Keratinocyte (primary cell): ENCODE measurements at regions not wholly inside any gene's neighbourhood (a gene's known extent, or its start where the extent isn't known, plus 50 kb on each side); places are given as distances from the start of the nearest gene placed in this dataset.

Source experiments
- DNase-seq: peaks from one replicate; pipeline ENCODE4 v3.0.0-alpha.2; 2011; ENCODE audit warnings: low read depth, missing footprints, low spot score
- FAIRE-seq: peaks from 2 replicates; lab custom pipeline; 2011; peaks lifted over from hg19 to GRCh38; lab: Jason Lieb, UNC
- H2AFZ ChIP-seq: 2 replicates; pipeline ENCODE4 v1.6.0; 2012; ENCODE audit warnings: low read length, control low read depth, inconsistent platforms; ENCODE audit not compliant: control insufficient read depth
- H3K27ac ChIP-seq: 2 replicates; pipeline ENCODE4 v1.5.1; 2011; ENCODE audit warnings: low read length; ENCODE audit not compliant: control insufficient read depth, insufficient read depth
- H3K27me3 ChIP-seq: 3 replicates; pipeline ENCODE4 v1.6.0; 2011; ENCODE audit warnings: low read length; ENCODE audit not compliant: control insufficient read depth, insufficient read depth; ENCODE audit errors: extremely low read depth
- H3K36me3 ChIP-seq, 2 experiments: 2 replicates in 1 of 2; 3 replicates in 1 of 2; pipeline ENCODE4 v1.5.1; 2011; ENCODE audit warnings: low read length in 2 of 2, mild to moderate bottlenecking in 1 of 2; ENCODE audit not compliant: control insufficient read depth in 2 of 2, insufficient read depth in 2 of 2; ENCODE audit errors: extremely low read depth in 1 of 2
- H3K4me1 ChIP-seq: 3 replicates; pipeline ENCODE4 v1.5.1; 2011; ENCODE audit warnings: low read length; ENCODE audit not compliant: control insufficient read depth, insufficient read depth; ENCODE audit errors: extremely low read depth
- H3K4me2 ChIP-seq: 3 replicates; pipeline ENCODE4 v1.6.0; 2011; ENCODE audit warnings: low read depth, low read length; ENCODE audit not compliant: control insufficient read depth, insufficient read depth; ENCODE audit errors: extremely low read depth
- H3K4me3 ChIP-seq, 3 experiments: fragments of 200-600 bp in 1 of 3; sonication (generic) in 1 of 3; 2 replicates in 2 of 3; 3 replicates in 1 of 3; pipeline ENCODE4 v1.5.1; 2011 to 2016; ENCODE audit warnings: low read length in 3 of 3, mild to moderate bottlenecking in 3 of 3, control low read depth in 2 of 3, inconsistent platforms in 1 of 3, low read depth in 1 of 3, mixed read lengths in 1 of 3, mixed run types in 1 of 3, moderate library complexity in 1 of 3; ENCODE audit not compliant: control insufficient read depth in 2 of 3, insufficient read depth in 2 of 3; ENCODE audit errors: extremely low read depth in 1 of 3
- H3K79me2 ChIP-seq: 2 replicates; pipeline ENCODE4 v1.6.0; 2012; ENCODE audit warnings: low read length; ENCODE audit not compliant: control insufficient read depth, insufficient read depth
- H3K9ac ChIP-seq: 3 replicates; pipeline ENCODE4 v1.6.0; 2011; ENCODE audit warnings: low read length; ENCODE audit not compliant: control insufficient read depth, insufficient read depth; ENCODE audit errors: extremely low read depth
- H3K9me1 ChIP-seq: 3 replicates; pipeline ENCODE4 v1.6.0; 2011; ENCODE audit warnings: low read length; ENCODE audit not compliant: control insufficient read depth, insufficient read depth; ENCODE audit errors: extremely low read depth
- H3K9me3 ChIP-seq: 2 replicates; pipeline ENCODE4 v1.5.1; 2012; ENCODE audit warnings: low read depth, low read length; ENCODE audit not compliant: control insufficient read depth
- H4K20me1 ChIP-seq: 3 replicates; pipeline ENCODE4 v1.6.0; 2011; ENCODE audit warnings: low read length; ENCODE audit not compliant: control insufficient read depth, insufficient read depth; ENCODE audit errors: extremely low read depth
- EZH2 ChIP-seq: IDR thresholded peaks from one replicate; pipeline ENCODE4 v1.6.1; 2012; ENCODE audit warnings: inconsistent platforms, mild to moderate bottlenecking, low read length, moderate library complexity
- dilution Hi-C: fragments of 300-500 bp; cut with MboI; formaldehyde crosslinking; loops from one replicate; pipeline ENCODE4 v1.7.0; 2020; ENCODE audit warnings: low sequenced_read_pairs; ENCODE audit not compliant: extremely low pct_ligation_motif_present
- TF ChIP-seq, protein P1 (sequence below), 3 experiments: IDR thresholded peaks in 1 of 3; conservative IDR thresholded peaks in 1 of 3; optimal IDR thresholded peaks in 1 of 3; 2 replicates in 2 of 3; 3 replicates in 1 of 3; pipeline versions ENCODE3 to v1.5.1; 2011; ENCODE audit warnings: low read length in 3 of 3, mild to moderate bottlenecking in 3 of 3, moderate library complexity in 2 of 3, control low read depth in 1 of 3, inconsistent platforms in 1 of 3; ENCODE audit not compliant: insufficient read depth in 2 of 3; ENCODE audit errors: extremely low read depth in 1 of 3

DNA sequence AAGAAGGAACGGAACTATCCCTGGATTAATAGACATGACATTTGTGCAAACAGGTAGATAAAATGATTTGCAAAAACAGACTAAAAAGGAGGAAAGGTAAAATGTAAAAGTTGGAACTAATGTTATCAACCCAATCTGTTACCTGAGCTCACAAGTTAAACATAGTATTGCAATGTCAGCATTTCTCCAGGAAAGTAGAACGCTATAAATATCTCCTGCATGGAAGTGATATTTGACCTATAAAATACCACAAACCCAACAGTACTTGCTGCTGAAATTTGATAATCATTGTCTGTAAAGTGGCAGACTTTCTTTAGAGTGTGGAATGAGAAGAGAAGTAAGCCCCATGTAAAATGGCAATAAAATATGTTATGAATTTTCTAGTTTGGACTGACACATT, 1435.7 kb downstream of the LRFN5 start:
- Histone ChIP-seq H2AFZ (no peak overlapping the region), H3K27ac (no peak overlapping the region), H3K9me3 (no peaks in the 10 kb centered on the region), H3K36me3 (no peaks in the 10 kb centered on the region), H4K20me1 (no peaks in the 10 kb centered on the region), H3K9ac (no peak overlapping the region), H3K79me2 (no peaks in the 10 kb centered on the region), H3K4me2 (no peak overlapping the region), H3K27me3 (no peaks in the 10 kb centered on the region), H3K4me3 (no peak overlapping the region), H3K9me1 (no peaks in the 10 kb centered on the region), H3K4me1 (no peaks in the 10 kb centered on the region)
- DNase-seq: no peak
- dilution Hi-C loops: no loop called here
- no peak for FAIRE-seq
- TF ChIP-seq EZH2: no peak
- TF ChIP-seq, protein P1, sequence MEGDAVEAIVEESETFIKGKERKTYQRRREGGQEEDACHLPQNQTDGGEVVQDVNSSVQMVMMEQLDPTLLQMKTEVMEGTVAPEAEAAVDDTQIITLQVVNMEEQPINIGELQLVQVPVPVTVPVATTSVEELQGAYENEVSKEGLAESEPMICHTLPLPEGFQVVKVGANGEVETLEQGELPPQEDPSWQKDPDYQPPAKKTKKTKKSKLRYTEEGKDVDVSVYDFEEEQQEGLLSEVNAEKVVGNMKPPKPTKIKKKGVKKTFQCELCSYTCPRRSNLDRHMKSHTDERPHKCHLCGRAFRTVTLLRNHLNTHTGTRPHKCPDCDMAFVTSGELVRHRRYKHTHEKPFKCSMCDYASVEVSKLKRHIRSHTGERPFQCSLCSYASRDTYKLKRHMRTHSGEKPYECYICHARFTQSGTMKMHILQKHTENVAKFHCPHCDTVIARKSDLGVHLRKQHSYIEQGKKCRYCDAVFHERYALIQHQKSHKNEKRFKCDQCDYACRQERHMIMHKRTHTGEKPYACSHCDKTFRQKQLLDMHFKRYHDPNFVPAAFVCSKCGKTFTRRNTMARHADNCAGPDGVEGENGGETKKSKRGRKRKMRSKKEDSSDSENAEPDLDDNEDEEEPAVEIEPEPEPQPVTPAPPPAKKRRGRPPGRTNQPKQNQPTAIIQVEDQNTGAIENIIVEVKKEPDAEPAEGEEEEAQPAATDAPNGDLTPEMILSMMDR (optimal IDR thresholded peaks at IDR 0.05 in 1 of 3, IDR thresholded peaks at IDR 0.05 in 1 of 3, conservative IDR thresholded peaks at IDR 0.05 in 1 of 3; ENCODE audit: extremely low read depth in 1 of 3, insufficient read depth in 2 of 3, low read length in 3 of 3): no peak

DNA sequence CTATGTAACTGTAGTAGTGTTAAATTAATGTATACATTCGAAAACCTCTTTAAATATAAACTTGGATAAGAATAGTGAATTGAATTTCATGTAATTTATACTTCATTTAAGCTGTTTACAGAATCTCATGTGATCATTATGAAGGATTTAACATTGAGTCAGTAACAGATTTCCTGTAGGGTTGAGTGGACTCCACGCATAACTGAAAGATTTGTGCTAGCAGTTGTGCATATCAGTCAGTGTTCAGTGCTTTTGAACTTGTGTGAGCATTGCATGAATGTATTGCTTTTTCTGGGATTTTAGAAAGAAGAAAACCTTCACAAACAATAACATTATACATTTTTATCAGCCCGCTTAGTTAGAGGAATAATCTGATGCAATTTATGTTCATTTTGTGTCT, 1435.3 kb downstream of the LRFN5 start:
- no peak overlapping the region for H3K9ac ChIP-seq
- no peaks in the 10 kb centered on the region for H3K79me2 ChIP-seq
- H3K9me1 ChIP-seq: no peaks in the 10 kb centered on the region
- TF ChIP-seq, protein P1 (optimal IDR thresholded peaks at IDR 0.05 in 1 of 3, IDR thresholded peaks at IDR 0.05 in 1 of 3, conservative IDR thresholded peaks at IDR 0.05 in 1 of 3; ENCODE audit: extremely low read depth in 1 of 3, insufficient read depth in 2 of 3, low read length in 3 of 3): no peak
- no peak for TF ChIP-seq EZH2
- no peak overlapping the region for H3K4me3 ChIP-seq
- H3K36me3 ChIP-seq: no peaks in the 10 kb centered on the region
- H2AFZ ChIP-seq: no peak overlapping the region
- H3K9me3 ChIP-seq: no peaks in the 10 kb centered on the region
- H3K27ac ChIP-seq: no peak overlapping the region
- dilution Hi-C loops: no loop called here
- FAIRE-seq (no peak), DNase-seq (no peak)
- H3K4me2 ChIP-seq: no peak overlapping the region
- no peaks in the 10 kb centered on the region for H3K27me3 ChIP-seq
- H4K20me1 ChIP-seq: no peaks in the 10 kb centered on the region
- H3K4me1 ChIP-seq: no peaks in the 10 kb centered on the region
